HG03342 (cell line): ENCODE measurements at regions not wholly inside any gene's neighbourhood (a gene's known extent, or its start where the extent isn't known, plus 50 kb on each side); places are given as distances from the start of the nearest gene placed in this dataset.

ENCODE experiments used
- ATAC-seq: cut with Tn5 transposase; IDR thresholded peaks from one replicate; pipeline ENCODE4 v1.9.1; 2021; ENCODE audit warnings: mild to moderate bottlenecking, moderate library complexity; ENCODE audit not compliant: unreplicated experiment

DNA sequence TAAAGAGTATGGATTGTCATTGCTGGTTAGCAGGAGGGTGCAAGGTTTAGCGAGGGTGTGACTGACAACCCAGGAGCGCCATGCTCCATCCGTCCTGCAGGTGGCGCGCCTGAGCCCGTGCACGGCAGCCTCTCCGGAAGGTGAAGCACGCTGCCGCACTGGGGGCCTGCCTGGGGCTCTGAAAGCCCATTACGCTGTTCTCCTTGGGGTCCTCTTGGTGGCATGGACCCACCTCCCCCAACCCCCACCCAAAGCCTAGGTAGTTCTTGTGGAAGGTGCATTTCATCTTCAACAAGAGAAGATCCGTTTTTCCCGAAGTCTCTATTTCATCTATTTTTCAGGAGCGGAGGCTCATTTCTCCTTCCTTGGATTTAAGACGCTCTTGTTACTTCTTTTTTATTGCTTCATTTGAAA is 197.4 kb upstream of the KCNG1 start:
- ATAC-seq, result no peak

GRCh38 chr20:51219544-51219943 is 196.6 kb upstream of the KCNG1 start:
- ATAC-seq, result no peak

- ATAC-seq, result no peak
Measured at GRCh38 chr20:51218603-51219002, 195.7 kb upstream of the KCNG1 start.

DNA sequence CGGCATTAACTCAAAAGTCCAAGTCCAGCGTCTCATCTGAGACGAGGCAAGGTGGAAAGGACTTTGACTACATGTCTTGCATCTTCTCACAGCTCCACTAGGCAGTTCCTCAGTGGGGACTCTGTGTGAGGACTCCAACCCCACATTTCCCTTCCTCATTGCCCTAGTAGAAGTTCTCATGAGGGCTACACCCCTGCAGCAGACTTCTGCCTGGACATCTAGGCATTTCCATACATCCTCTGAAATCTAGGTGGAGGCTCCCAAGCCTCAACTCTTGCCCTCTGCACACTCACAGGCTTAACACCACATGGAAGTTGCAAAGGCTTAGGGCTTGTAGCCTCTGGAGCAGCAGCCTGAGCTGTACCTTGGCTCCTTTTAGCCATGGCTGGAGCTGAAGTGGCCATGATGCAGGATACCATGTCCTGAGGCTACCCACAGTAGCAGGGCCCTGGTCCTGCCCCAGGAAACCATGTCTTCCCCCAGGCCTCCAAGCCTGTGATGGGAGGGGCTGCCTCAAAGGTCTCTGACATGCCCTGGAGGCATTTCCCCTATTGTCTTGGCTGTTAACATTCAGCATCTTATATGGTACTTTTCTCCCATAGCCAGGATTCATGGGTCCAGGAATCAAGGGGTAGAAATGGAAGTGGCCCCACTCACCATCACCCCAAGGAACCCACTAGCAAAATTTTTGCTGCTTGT is 194.6 kb upstream of the KCNG1 start:
- no peak for ATAC-seq

- ATAC-seq, result no peak
Measured at GRCh38 chr20:51216850-51217249, 193.9 kb upstream of the KCNG1 start.

DNA sequence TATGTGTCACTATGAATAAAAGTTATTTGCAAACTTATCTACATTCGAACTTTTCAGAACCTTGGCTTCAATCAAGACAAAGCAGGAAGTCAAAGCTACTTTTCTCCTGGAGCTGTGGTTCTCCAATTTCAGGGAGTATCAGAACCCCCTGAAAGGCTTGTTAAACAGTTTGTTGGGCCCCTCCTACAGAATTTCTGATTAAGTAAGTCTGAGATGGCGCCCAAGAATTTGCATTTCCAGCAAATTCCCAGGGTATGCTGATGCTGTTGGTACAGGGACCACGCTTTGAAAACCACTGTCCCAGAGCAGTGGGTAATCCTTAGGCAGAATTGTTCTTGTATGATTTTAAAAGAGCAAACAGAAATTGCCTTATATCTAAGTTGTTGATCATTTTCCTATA is 189.9 kb upstream of the KCNG1 start:
- ATAC-seq, result no peak

- no peak for ATAC-seq
Measured at GRCh38 chr20:51211191-51211590, 188.3 kb upstream of the KCNG1 start.

DNA sequence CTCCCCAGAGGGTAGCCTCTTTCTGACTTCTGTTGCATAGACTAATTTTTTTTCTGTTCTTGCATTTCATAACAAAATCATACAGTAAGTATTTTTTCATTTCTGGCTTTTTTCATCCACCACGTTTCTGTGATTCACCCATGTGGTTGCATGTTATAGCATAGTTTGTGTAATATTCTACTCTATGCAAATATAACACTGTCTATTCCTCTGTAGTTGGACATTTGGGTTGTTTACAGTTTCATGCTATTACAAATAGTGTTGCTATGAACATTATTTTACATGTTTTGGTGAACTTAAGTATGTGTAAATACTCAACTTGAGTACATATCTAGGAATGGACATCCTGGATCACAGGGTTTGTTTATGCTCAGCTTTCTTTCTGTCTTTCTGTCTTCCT is 187.2 kb upstream of the KCNG1 start:
- no peak for ATAC-seq

DNA sequence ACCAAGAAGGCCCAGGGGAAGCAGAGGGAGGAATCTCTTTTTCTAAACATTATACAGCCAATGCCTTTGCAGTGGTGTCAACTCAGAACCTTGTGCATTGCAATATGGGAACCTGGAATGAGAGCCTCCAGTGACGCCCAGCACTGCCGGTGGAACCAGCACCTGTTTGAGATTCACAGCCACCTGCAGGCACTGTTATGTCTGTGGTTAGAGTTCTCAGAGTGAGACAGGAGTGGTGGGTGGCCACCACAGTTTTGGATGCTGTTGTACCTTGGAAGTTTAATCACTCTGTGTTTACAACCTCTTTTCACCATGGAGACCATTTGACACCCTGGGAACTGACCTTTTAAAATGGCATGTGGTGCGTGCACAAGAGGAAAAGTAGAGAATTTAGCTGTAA is 185.3 kb upstream of the KCNG1 start:
- no peak for ATAC-seq

GRCh38 chr20:51206032-51206662 is 183.2 kb upstream of the KCNG1 start:
- no peak for ATAC-seq

DNA sequence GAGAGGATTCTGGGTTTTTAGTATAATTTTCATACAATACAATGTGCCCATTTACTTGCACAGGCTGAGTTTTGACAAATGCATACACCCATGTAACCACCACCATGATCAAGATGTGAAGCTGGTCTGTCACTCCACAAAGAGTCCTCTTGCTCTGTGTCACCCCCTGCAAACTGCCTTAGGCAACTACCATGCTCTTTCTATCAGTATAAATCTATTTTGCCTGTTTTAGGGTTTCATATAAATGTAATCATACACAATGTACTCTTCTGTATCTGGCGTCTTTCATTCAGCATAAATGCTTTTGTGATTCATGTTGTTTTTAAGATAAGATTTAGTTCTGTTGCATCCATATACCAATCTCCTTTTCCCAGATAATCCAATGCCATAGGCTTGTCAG is 181.9 kb upstream of the KCNG1 start:
- no peak for ATAC-seq

DNA sequence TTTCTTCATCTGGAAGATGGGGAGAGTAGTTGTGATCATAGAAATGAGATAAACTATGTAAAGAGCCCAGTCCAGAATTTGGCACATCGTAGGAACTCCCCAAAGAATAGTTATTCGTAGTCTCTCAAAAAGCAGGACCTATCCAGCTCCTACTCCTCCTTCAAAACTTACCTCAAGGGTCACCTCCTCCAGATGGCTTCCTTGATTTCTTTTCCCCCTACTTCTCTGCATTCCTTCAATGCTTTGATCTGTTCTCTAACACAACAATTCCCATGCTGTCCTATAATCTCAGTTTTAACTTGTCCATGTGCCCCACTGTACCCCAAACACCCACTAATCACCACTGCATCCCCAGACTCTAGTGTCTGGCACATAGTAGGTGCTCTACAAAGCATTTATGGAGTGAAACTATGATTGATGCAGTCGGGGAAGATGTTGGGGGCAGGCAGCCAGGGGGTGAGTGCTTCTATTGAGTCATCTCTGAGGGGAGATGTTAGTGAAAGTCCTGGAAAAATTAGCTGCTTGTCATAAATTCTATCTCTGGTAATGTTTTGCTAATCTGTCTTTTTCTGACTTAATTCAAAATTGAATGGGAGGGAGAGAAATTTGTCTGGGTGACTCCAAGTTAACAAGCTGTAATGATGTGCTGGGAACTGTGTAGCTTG is 181.3 kb upstream of the KCNG1 start:
- no peak for ATAC-seq

- no peak for ATAC-seq
Measured at GRCh38 chr20:51202304-51202703, 179.4 kb upstream of the KCNG1 start.

DNA sequence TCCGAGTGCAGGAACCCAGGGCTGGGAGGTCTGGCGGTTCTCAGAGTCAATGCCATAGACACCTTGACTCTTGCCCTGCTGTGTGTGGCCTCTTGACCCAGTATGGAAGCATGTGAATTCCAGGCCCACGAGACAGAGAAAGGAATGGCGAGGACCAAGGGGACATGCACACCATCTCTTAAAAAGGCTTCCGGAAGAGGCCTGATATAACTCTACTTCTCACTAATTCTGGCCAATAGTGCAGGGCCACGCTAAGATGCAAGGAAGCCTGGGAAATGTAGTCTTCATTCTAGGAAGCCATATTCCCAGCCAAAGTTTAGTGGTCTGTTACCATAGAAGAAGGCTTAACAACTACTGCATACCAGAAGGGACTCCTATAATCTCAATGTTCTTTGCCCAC is 177.0 kb upstream of the KCNG1 start:
- ATAC-seq, result no peak

DNA sequence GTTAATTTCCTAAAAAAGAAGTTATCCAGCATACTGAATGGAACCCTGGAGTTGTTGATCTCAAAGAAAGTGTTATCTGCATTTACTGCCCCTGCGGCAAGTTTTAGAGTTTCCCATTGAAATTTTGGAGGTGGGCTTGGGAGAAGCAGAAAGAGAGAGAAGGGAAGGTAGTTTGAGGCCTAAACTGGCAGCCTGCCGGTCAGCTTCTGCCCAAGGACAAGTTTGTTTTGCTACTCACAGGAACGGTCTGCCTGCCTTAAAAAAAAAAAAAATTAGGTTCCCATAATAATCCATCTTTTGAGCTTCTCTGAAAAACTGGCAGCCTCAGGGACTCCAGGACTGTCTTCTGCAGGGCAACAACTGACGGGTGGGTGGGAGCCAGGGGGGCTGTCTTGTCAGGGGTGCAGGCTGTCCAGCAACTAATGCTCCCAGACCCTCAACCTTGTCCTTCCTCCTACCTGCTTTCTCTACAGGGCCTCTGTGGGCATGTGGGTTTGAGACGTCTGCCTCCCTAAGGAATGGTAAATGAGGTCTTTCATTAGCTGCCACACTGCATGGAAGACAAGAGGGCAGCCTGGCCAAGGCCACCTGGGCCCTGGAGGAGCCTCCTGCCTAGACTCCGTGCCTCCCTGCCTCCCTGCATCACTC is 176.1 kb upstream of the KCNG1 start:
- ATAC-seq, result no peak

GRCh38 chr20:51198238-51198637 is 175.3 kb upstream of the KCNG1 start:
- ATAC-seq, result no peak

- no peak for ATAC-seq
Measured at GRCh38 chr20:51196991-51197651, 174.2 kb upstream of the KCNG1 start.

GRCh38 chr20:51195990-51196389 is 173.1 kb upstream of the KCNG1 start:
- no peak for ATAC-seq

GRCh38 chr20:51195419-51195901 is 172.6 kb upstream of the KCNG1 start:
- no peak for ATAC-seq

DNA sequence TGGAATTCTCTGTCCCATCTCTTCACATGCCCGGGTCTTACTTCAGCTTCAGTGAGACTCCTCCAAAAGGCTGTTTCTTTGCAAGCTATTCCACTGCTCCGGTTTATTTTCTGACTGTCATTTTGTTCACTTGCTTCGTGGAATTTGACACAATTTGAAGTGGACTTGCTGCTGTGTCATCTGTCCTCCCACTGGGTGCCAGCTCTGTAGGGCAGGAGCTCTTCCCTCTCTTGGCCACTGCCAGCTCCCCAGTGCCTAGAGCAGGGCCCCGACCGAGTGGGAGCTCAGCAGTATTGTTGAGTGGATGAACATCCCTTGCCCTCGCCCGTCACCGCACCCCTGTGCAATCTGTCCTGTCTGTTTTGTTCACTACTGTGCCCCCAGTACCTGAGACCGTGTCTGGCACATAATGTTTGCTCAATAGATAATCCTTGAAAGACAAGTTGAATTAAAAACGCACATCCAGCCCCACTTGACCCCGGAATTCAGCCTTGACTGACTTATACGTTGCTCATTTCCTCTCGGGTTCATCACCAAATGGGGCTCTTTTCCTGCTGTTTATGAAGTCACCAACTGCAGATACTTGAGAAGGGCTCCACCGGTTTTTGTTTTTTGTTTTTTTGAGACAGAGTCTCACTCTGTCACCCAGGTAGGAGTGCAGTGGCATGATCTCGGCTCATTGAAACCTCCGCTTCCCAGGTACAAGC is 170.3 kb upstream of the KCNG1 start:
- no peak for ATAC-seq

GRCh38 chr20:51190783-51191180 is 167.9 kb upstream of the KCNG1 start:
- no peak for ATAC-seq
